NCI-H1417 (cell line): ENCODE measurements at regions not wholly inside any gene's neighbourhood (a gene's known extent, or its start where the extent isn't known, plus 50 kb on each side); places are given as distances from the start of the nearest gene placed in this dataset.
"Not testable (repeated sequence)": the region's sequence is repeated elsewhere in the genome, so short reads cannot be mapped to it uniquely, and the experiment has no call there.

ENCODE experiments used
- DNase-seq, 3 experiments: peaks; one replicate each; lab custom pipeline; 2025; lab: John Stamatoyannopoulos, UW

- DNase-seq: no peak
Measured at GRCh38 chr13:47892374-47892773, 108.7 kb downstream of the SUCLA2 start.

GRCh38 chr13:47890146-47890814 is 110.8 kb downstream of the SUCLA2 start:
- DNase-seq: no peak

- no peak for DNase-seq
Measured at GRCh38 chr13:47886314-47886713, 114.8 kb downstream of the SUCLA2 start.

- no peak for DNase-seq
Measured at GRCh38 chr13:47875201-47875600, 125.9 kb downstream of the SUCLA2 start.

GRCh38 chr13:47873987-47874386 is 127.1 kb downstream of the SUCLA2 start:
- DNase-seq: not testable (repeated sequence)

GRCh38 chr13:47873319-47873718 is 127.8 kb downstream of the SUCLA2 start:
- not testable (repeated sequence) for DNase-seq

- DNase-seq: no peak
Measured at GRCh38 chr13:47869776-47870175, 131.3 kb downstream of the SUCLA2 start.

- DNase-seq: no peak
Measured at GRCh38 chr13:47865883-47866282, 135.2 kb downstream of the SUCLA2 start.

GRCh38 chr13:47862841-47863240 is 138.2 kb downstream of the SUCLA2 start:
- DNase-seq: no peak

- DNase-seq: no peak
Measured at GRCh38 chr13:47859165-47859564, 141.9 kb downstream of the SUCLA2 start.

GRCh38 chr13:47858042-47859025 is 142.7 kb downstream of the SUCLA2 start:
- no peak for DNase-seq

GRCh38 chr13:47853236-47853635 is 147.8 kb downstream of the SUCLA2 start:
- DNase-seq: no peak

- no peak for DNase-seq
Measured at GRCh38 chr13:47846886-47847285, 154.2 kb downstream of the SUCLA2 start.

GRCh38 chr13:47845981-47846380 is 155.1 kb downstream of the SUCLA2 start:
- no peak for DNase-seq

GRCh38 chr13:47843005-47843404 is 158.1 kb downstream of the SUCLA2 start:
- no peak for DNase-seq

- no peak for DNase-seq
Measured at GRCh38 chr13:47841151-47841550, 159.9 kb downstream of the SUCLA2 start.

GRCh38 chr13:47837906-47838305 is 163.2 kb downstream of the SUCLA2 start:
- DNase-seq: no peak

- no peak for DNase-seq
Measured at GRCh38 chr13:47837104-47837880, 163.8 kb downstream of the SUCLA2 start.

- no peak for DNase-seq
Measured at GRCh38 chr13:47835470-47836228, 165.4 kb downstream of the SUCLA2 start.

GRCh38 chr13:47832458-47832972 is 168.6 kb downstream of the SUCLA2 start:
- DNase-seq: no peak

GRCh38 chr13:47831265-47831664 is 169.8 kb downstream of the SUCLA2 start:
- peak in 1 of 3 experiments; percentile 2 for DNase-seq
